PC-9 (cell line): ENCODE measurements at regions not wholly inside any gene's neighbourhood (a gene's known extent, or its start where the extent isn't known, plus 50 kb on each side); places are given as distances from the start of the nearest gene placed in this dataset.

Source experiments
- EZH2 ChIP-seq: fragments of 200-600 bp; sonication (generic); IDR thresholded peaks from 2 replicates; pipeline ENCODE4 v1.8.0; 2017; ENCODE audit warnings: antibody characterized with exemption, low read depth
- TF ChIP-seq, protein P1 (sequence below): fragments of 200-600 bp; sonication (generic); conservative IDR thresholded peaks from 2 replicates; pipeline ENCODE4 v1.6.1; 2017; ENCODE audit warnings: mixed run types, antibody characterized with exemption, mild to moderate bottlenecking, moderate library complexity

DNA sequence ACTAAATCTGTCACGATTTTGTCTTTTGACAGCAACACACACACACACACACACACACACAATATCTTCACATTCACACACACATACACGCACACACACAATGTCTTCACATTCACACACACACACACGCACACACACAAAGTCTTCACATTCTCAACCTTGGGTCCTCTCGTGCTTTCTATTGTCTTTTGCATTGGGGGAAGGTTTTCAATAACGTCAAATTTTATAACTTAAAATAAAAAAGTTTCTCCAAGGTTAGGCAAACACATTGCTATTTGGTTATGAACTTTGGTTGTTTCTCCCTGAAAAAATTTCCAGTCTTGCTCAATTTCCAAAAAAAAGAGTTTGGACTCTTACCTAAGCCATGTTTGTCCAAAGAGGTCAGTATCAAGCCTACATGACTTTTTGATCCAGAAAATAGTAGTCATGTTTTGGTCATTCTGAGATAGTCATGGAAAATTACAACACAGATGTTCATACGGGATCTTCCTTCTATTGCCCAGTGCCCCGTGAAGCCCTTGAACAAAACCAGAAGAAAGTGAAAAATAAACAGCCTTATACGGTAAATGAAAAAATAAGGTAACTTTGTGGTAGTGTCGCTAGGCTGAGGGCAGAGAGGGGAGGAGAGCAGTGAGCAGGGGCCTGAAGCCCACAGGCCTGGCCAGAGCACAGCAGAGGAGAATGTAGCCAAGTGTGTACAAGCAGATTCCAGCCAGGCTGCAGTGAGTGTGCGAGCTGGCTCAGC lies 542.8 kb upstream of the ID2 start:
- TF ChIP-seq, protein P1, sequence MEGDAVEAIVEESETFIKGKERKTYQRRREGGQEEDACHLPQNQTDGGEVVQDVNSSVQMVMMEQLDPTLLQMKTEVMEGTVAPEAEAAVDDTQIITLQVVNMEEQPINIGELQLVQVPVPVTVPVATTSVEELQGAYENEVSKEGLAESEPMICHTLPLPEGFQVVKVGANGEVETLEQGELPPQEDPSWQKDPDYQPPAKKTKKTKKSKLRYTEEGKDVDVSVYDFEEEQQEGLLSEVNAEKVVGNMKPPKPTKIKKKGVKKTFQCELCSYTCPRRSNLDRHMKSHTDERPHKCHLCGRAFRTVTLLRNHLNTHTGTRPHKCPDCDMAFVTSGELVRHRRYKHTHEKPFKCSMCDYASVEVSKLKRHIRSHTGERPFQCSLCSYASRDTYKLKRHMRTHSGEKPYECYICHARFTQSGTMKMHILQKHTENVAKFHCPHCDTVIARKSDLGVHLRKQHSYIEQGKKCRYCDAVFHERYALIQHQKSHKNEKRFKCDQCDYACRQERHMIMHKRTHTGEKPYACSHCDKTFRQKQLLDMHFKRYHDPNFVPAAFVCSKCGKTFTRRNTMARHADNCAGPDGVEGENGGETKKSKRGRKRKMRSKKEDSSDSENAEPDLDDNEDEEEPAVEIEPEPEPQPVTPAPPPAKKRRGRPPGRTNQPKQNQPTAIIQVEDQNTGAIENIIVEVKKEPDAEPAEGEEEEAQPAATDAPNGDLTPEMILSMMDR = no peak
- TF ChIP-seq EZH2 = no peak
